IPS-18c (cell line): ENCODE measurements at regions not wholly inside any gene's neighbourhood (a gene's known extent, or its start where the extent isn't known, plus 50 kb on each side); places are given as distances from the start of the nearest gene placed in this dataset.
"Not testable (repeated sequence)": the region's sequence is repeated elsewhere in the genome, so short reads cannot be mapped to it uniquely, and the experiment has no call there.

ENCODE experiments used
- H3K4me3 ChIP-seq: 2 replicates; pipeline ENCODE4 v1.7.0; 2013; ENCODE audit warnings: low read depth, mild to moderate bottlenecking, low read length, moderate library complexity; ENCODE audit not compliant: insufficient read depth
- H3K9me3 ChIP-seq: one replicate; pipeline ENCODE4 v1.6.1; 2013; ENCODE audit warnings: mild to moderate bottlenecking, low read length, moderate library complexity; ENCODE audit not compliant: control insufficient read depth, insufficient read depth

- no peaks in the 10 kb centered on the region for H3K9me3 ChIP-seq
- no peak overlapping the region for H3K4me3 ChIP-seq
Measured at GRCh38 chr2:2909086-2910035, 468.3 kb downstream of the EIPR1 start.

GRCh38 chr2:2906091-2906490 lies 471.5 kb downstream of the EIPR1 start:
- Histone ChIP-seq H3K9me3 (no peaks in the 10 kb centered on the region), H3K4me3 (no peak overlapping the region)

GRCh38 chr2:2904721-2905350 lies 472.8 kb downstream of the EIPR1 start:
- Histone ChIP-seq H3K4me3 (no peak overlapping the region), H3K9me3 (peaks cover 2% of the 10 kb centered on the region)

DNA sequence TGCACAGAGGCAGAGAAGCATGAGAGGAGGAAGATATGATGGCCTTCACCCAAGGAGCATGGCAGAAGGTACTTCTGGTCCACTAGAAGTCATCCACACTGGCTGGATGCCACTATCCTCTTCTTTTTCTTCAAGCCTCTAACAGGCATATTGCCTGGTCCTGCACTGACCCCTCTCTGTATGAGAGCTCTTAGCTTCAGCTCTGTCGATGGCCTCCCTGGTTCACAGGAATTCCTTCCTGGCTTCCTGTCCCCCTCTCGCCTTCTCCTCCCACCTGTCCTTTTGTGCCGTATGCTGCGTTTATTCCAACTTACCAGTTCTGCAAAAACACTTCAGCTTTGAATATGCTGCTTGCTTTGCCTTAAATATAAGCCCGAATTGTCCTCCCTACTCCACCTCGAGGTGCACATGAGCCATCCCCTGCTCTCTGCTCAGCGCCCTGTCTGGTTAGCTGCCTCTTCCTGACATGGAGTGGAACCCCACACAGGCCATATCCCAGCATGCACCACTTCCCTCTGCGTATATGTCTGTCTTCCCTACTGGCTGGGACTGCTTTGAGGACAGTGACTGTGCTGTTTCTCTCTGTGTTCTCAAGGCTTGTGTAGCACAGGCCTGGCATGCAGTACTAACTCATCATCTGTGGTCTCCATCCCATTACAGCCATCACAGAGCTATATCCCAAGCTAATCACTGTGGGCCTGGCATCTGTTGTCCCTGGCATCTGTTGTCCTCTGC lies 474.9 kb downstream of the EIPR1 start:
- Histone ChIP-seq H3K9me3 (peaks cover 2% of the 10 kb centered on the region), H3K4me3 (no peak overlapping the region)

DNA sequence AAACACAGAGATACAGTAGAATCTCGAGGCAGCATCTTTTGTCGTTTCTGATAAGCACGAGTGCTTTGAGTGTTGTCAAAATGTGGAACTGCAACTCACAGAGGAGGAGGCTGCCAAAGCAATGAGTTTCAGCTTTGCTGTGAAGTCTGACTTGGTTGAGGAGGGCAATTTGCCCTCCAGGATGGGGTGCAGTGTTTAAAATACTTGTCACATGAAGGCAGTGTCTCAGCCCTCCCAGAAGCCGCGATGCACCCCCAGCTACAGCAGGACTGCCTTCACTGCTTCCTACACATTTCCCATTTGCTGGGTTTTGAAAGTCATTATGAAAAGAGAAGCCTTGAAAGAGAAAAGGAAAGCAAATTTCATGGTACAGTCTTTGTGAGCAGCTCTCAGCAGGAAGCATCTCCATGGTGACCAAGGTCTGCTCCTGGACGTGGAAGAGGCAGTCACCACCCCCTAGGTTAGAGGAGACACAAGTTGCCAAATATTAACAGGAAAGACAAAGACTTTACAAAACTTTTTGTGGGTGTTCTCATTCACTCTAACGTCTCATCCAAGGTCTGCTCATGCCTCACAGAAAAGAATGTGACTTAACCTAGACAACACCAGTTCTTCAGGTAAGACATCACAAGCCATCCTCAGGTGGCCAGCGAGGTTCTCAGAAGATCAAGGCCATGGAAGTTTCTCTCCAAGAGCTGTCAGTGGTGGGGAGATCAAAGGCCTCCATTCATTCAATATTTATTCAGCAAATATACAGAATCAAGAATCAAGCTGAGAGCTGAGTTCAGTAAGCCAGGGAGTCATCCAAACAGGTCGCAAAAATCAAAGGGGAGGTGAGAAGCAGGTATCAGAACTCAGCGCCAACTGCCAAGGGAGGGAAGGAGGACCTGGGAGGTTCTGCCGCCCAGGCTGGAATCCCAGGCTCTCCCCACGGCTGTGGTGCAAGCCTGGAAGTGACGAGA lies 476.0 kb downstream of the EIPR1 start:
- no peak overlapping the region for H3K4me3 ChIP-seq
- H3K9me3 ChIP-seq, result peaks cover 4% of the 10 kb centered on the region

GRCh38 chr2:2899826-2900225 lies 477.8 kb downstream of the EIPR1 start:
- Histone ChIP-seq H3K9me3 (peaks cover 4% of the 10 kb centered on the region), H3K4me3 (no peak overlapping the region)

DNA sequence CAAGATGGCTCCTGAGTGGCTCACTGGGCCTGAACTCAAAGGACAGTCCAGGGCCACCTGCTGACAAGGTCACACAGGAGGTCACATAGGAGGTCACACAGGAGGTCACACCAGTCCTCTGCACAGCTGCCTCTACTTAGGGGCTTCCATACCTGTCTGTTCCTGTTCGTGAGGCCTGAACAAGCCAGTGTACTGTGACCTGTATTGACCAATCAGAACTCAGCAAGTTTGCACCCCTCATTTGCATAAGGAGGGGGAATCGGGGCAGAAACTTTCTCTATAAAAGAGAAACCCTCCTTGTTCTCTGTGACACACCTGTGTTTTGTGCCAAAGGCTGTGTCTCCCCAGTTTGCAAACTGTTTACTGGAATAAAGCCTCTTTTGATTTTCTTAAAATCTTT lies 478.9 kb downstream of the EIPR1 start:
- no peak overlapping the region for H3K4me3 ChIP-seq
- H3K9me3 ChIP-seq, result peaks cover 4% of the 10 kb centered on the region

- H3K9me3 ChIP-seq, result peaks cover 4% of the 10 kb centered on the region
- no peak overlapping the region for H3K4me3 ChIP-seq
Measured at GRCh38 chr2:2896643-2897042, 481.0 kb downstream of the EIPR1 start.

DNA sequence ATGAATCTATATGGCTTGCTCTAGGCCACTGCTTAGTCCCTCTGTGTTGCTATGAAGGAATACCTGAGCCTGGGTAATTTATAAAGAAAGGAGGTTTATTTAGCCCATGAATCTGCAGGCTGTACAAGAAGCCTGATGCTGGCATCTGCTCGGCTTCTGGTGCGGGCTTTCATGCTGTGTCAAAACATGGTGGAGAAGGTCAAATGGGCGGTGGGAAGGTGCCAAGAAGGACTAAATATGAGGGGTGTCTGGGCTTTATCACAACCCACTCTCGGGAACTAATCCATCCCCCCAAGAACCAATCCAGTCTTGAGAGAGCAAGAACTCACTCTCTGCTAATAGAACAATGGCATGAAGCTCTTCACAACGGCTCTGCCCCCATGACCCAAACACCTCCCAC lies 481.6 kb downstream of the EIPR1 start:
- Histone ChIP-seq H3K4me3 (no peak overlapping the region; the same call in 1 of the 2 replicates), H3K9me3 (peaks cover 4% of the 10 kb centered on the region)

DNA sequence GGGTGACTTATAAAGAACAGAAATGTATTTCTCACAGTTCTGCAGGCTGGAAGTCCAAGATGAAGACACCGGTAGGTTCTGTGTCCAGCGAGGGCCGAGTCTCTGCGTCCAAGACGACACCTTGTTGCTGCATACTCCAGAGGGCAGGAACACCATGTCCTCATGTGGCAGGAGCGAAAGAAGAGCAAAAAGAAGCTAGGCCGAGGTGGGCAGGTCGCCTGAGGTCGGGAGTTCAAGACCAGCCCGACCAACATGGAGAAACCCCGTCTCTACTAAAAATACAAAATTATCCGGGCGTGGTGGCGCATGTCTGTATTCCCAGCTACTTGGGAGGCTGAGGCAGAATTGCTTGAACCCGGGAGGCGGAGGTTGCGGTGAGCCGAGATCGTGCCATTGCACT lies 483.6 kb downstream of the EIPR1 start:
- H3K4me3 ChIP-seq, H3K9me3 ChIP-seq: not testable (repeated sequence)

DNA sequence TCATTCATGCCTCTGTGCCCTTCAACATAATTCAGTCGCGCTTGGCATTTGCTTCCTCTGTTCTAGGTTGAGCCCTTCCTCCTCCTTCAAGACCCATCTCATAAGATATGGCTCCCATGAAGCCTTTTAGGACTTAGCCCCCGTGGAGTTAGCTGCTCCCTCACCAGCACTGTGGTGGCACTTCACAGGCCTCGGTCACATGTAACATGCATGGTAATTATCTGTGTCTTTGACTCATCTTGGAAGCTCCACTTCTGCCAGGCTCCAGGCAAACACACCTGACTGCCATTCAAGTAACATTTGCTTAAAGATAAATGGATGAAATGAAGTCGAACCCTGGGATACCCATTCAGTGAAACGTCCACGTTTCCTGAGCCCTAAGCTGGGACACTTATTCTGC lies 484.7 kb downstream of the EIPR1 start:
- H3K9me3 ChIP-seq, result peaks cover 2% of the 10 kb centered on the region
- no peak overlapping the region for H3K4me3 ChIP-seq

DNA sequence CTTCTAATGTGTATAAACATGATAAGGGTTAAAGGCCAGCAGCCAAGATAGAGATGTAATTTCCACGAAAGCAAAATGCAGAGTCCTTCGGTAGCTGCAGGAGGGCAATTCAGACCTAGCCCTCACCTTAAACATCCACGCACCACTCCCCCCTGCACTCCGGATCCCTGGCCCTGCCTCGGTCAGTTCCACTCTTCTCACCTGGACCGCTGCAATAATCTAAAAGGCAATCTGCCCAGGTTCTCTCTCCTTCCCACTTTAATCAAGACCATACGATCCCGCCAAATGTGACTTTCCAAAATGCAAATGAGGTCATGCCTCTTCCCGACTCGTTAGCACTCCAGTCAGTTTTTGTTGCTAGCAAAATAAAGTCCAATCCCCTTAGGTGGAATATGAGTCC lies 485.2 kb downstream of the EIPR1 start:
- peaks cover 2% of the 10 kb centered on the region for H3K9me3 ChIP-seq
- H3K4me3 ChIP-seq, result no peak overlapping the region

- H3K4me3 ChIP-seq, result no peak overlapping the region
- no peaks in the 10 kb centered on the region for H3K9me3 ChIP-seq
Measured at GRCh38 chr2:2890901-2891300, 486.7 kb downstream of the EIPR1 start.

GRCh38 chr2:2890246-2890645 lies 487.4 kb downstream of the EIPR1 start:
- H3K4me3 ChIP-seq, result no peak overlapping the region

GRCh38 chr2:2889646-2890045 lies 488.0 kb downstream of the EIPR1 start:
- no peaks in the 10 kb centered on the region for H3K9me3 ChIP-seq
- no peak overlapping the region for H3K4me3 ChIP-seq

More at GRCh38 chr2:2890246-2890645, 487.4 kb downstream of the EIPR1 start:
- H3K9me3 ChIP-seq, result no peaks in the 10 kb centered on the region

GRCh38 chr2:2889141-2889540 lies 488.5 kb downstream of the EIPR1 start:
- Histone ChIP-seq H3K9me3 (no peaks in the 10 kb centered on the region), H3K4me3 (no peak overlapping the region)
